HG03025 (cell line): ENCODE measurements at regions not wholly inside any gene's neighbourhood (a gene's known extent, or its start where the extent isn't known, plus 50 kb on each side); places are given as distances from the start of the nearest gene placed in this dataset.

Experiments
- ATAC-seq: cut with Tn5 transposase; IDR thresholded peaks from one replicate; pipeline ENCODE4 v1.9.1; 2021; ENCODE audit warnings: mild to moderate bottlenecking, moderate library complexity; ENCODE audit not compliant: unreplicated experiment, low FRiP score

GRCh38 chr5:31049936-31050704, 143.4 kb upstream of the CDH6 start:
- no peak for ATAC-seq

GRCh38 chr5:31049461-31049860, 144.0 kb upstream of the CDH6 start:
- ATAC-seq: no peak

- no peak for ATAC-seq
These were observed 144.9 kb upstream of the CDH6 start for GRCh38 chr5:31048282-31049270.

GRCh38 chr5:31047621-31048020, 145.9 kb upstream of the CDH6 start:
- ATAC-seq: no peak

GRCh38 chr5:31047007-31047406, 146.5 kb upstream of the CDH6 start:
- no peak for ATAC-seq

- ATAC-seq: no peak
These were observed 157.1 kb upstream of the CDH6 start for GRCh38 chr5:31036411-31036810.

- no peak for ATAC-seq
These were observed 160.2 kb upstream of the CDH6 start for GRCh38 chr5:31033295-31033694.

- ATAC-seq: no peak
These were observed 163.6 kb upstream of the CDH6 start for GRCh38 chr5:31029925-31030324.

- no peak for ATAC-seq
These were observed 165.8 kb upstream of the CDH6 start for GRCh38 chr5:31027721-31028120.

- no peak for ATAC-seq
These were observed 170.4 kb upstream of the CDH6 start for GRCh38 chr5:31023105-31023504.

GRCh38 chr5:31021181-31021624, 172.3 kb upstream of the CDH6 start:
- no peak for ATAC-seq

- no peak for ATAC-seq
These were observed 185.3 kb upstream of the CDH6 start for GRCh38 chr5:31008231-31008630.

GRCh38 chr5:31007672-31008071, 185.8 kb upstream of the CDH6 start:
- ATAC-seq: no peak

GRCh38 chr5:31000287-31000686, 193.2 kb upstream of the CDH6 start:
- no peak for ATAC-seq

- ATAC-seq: no peak
These were observed 195.8 kb upstream of the CDH6 start for GRCh38 chr5:30997681-30998080.

GRCh38 chr5:30994902-30995301, 198.6 kb upstream of the CDH6 start:
- no peak for ATAC-seq

GRCh38 chr5:30994176-30994575, 199.3 kb upstream of the CDH6 start:
- ATAC-seq: no peak

- no peak for ATAC-seq
These were observed 202.0 kb upstream of the CDH6 start for GRCh38 chr5:30991462-30991861.

- no peak for ATAC-seq
These were observed 211.9 kb upstream of the CDH6 start for GRCh38 chr5:30981576-30981975.

- no peak for ATAC-seq
These were observed 224.5 kb upstream of the CDH6 start for GRCh38 chr5:30968971-30969370.

GRCh38 chr5:30960036-30960435, 233.4 kb upstream of the CDH6 start:
- ATAC-seq: no peak
